ENCODE measurements at regions not wholly inside any gene's neighbourhood (a gene's known extent, or its start where the extent isn't known, plus 50 kb on each side); places are given as distances from the start of the nearest gene placed in this dataset.

DNA sequence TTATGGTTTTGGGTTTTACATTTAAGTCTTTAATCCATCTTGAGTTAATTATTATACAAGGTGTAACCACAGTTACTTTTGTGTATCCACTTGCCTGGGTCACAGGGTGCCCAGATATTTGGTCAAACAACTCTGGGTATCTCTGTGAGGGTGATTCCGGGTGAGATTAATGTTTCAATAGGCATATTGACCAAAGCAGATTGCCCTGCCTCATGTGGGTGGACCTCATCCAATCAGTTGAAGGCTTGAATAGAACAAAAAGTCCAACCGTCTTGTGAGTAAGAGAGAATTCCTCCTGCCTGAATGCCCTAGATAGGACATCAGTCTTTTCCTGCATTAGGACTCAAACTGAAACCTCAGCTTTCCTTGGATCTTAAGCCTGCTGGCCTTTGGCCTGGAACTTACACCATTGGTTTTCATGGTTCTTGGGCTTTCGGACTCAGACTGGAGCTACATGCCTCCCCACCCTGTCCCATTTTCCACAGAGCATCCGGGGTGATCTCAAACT lies 68.9 kb upstream of the ST8SIA6 start:
- WGBS (ENCODE audit: insufficient coverage, low coverage, missing lambda C conversion rate): 62% methylated on average over 4 of the region's 4 CpGs
- no peak for TF ChIP-seq POLR2A (conservative IDR thresholded peaks at IDR 0.05)
- TF ChIP-seq ZNF134 (CRISPR knock-in tag; conservative IDR thresholded peaks at IDR 0.05): 0 out of 2 replicates have a peak, but pooled peaks have one; percentile 34
- TF ChIP-seq OTX1 (CRISPR knock-in tag; IDR thresholded peaks at IDR 0.05): no peak
- TF ChIP-seq ETV1 (tag; conservative IDR thresholded peaks at IDR 0.05; ENCODE audit: low read depth): no peak
- TF ChIP-seq RBBP5 (IDR thresholded peaks at IDR 0.05; ENCODE audit: borderline replicate concordance, insufficient read depth, low read length, poor library complexity, severe bottlenecking): no peak
- no peak for TF ChIP-seq ZHX1 (conservative IDR thresholded peaks at IDR 0.05; ENCODE audit: low read length)
- H3K9ac ChIP-seq (ENCODE audit: insufficient read depth in 1 of 2, low read depth in 2 of 2, low read length in 2 of 2): no peak overlapping the region
- FAIRE-seq: no peak
- no peaks in the 10 kb centered on the region for H3K9me3 ChIP-seq (replicated peaks; ENCODE audit: control insufficient read depth, insufficient read depth, low read depth, low read length)
- no peaks in the 10 kb centered on the region for H3K9me1 ChIP-seq (ENCODE audit: control insufficient read depth, insufficient read depth, low read length)
- H2AFZ ChIP-seq (ENCODE audit: low read depth, low read length): no peak overlapping the region
- intact Hi-C loops (cut with micrococcal nuclease): no loop called here
- 0 out of 5 replicates have a peak, but pooled peaks cover 0 to 3% of the 10 kb centered on the region in 2 experiments for H3K4me1 ChIP-seq (replicated peaks in 1 of 2; ENCODE audit: control insufficient read depth in 2 of 2, insufficient read depth in 2 of 2, low read length in 2 of 2)
- H3K27me3 ChIP-seq (ENCODE audit: control insufficient read depth in 2 of 2, insufficient read depth in 2 of 2, low read length in 2 of 2): no peaks in the 10 kb centered on the region
- in situ Hi-C loops (cut with MboI): no loop called here
- H3K27ac ChIP-seq (ENCODE audit: extremely low read depth, low read depth, low read length): no peak overlapping the region
- DNase-seq (ENCODE audit: extremely low read depth in 1 of 4, low spot score in 3 of 4): no peak
- no peak overlapping the region for H3K4me2 ChIP-seq (ENCODE audit: insufficient read depth, low read length)
- BruUV-seq (replicated peaks): no TSS peak
- H4K20me1 ChIP-seq (replicated peaks; ENCODE audit: control insufficient read depth, insufficient read depth, low read length): no peaks in the 10 kb centered on the region
- no peaks in the 10 kb centered on the region for H3K79me2 ChIP-seq (ENCODE audit: control insufficient read depth, insufficient read depth, low read length)
- H3K36me3 ChIP-seq (ENCODE audit: control insufficient read depth, insufficient read depth, low read length): no peaks in the 10 kb centered on the region; the same call in 2 of the 3 replicates
- ChIA-PET CTCF (ENCODE audit: low intra/inter-chr PET ratio) (no interaction called here), POLR2A (no interaction called here)
- ATAC-seq: no peak
- H3K4me3 ChIP-seq: no peak overlapping the region

Data from K562 (cell line).